ENCODE measurements at regions not wholly inside any gene's neighbourhood (a gene's known extent, or its start where the extent isn't known, plus 50 kb on each side); places are given as distances from the start of the nearest gene placed in this dataset.

- H3K4me3 Mint-ChIP-seq (ENCODE audit: unreplicated experiment): no peak overlapping the region
- no peaks in the 10 kb centered on the region for H3K9me3 Mint-ChIP-seq (ENCODE audit: unreplicated experiment)
- no peak for TF ChIP-seq CTCF (IDR thresholded peaks at IDR 0.05; ENCODE audit: unreplicated experiment)
- no peak for DNase-seq (ENCODE audit: low spot score)
- H3K36me3 Mint-ChIP-seq (ENCODE audit: low read depth, unreplicated experiment): no peaks in the 10 kb centered on the region
- H3K4me1 Mint-ChIP-seq (ENCODE audit: unreplicated experiment): no peaks in the 10 kb centered on the region
- H3K27ac Mint-ChIP-seq (ENCODE audit: unreplicated experiment): no peak overlapping the region
- H3K27me3 Mint-ChIP-seq (ENCODE audit: unreplicated experiment): peaks cover 8% of the 10 kb centered on the region
Observed at GRCh38 chr14:98935921-98936320, 336.1 kb downstream of the BCL11B start.

- H3K27me3 Mint-ChIP-seq (ENCODE audit: unreplicated experiment): peaks cover 8% of the 10 kb centered on the region
- no peaks in the 10 kb centered on the region for H3K9me3 Mint-ChIP-seq (ENCODE audit: unreplicated experiment)
- no peaks in the 10 kb centered on the region for H3K4me1 Mint-ChIP-seq (ENCODE audit: unreplicated experiment)
- no peaks in the 10 kb centered on the region for H3K36me3 Mint-ChIP-seq (ENCODE audit: low read depth, unreplicated experiment)
- no peak for DNase-seq (ENCODE audit: low spot score)
- no peak overlapping the region for H3K27ac Mint-ChIP-seq (ENCODE audit: unreplicated experiment)
- no peak for TF ChIP-seq CTCF (IDR thresholded peaks at IDR 0.05; ENCODE audit: unreplicated experiment)
- no peak overlapping the region for H3K4me3 Mint-ChIP-seq (ENCODE audit: unreplicated experiment)
Observed at GRCh38 chr14:98937021-98937420, 335.0 kb downstream of the BCL11B start.

GRCh38 chr14:98937712-98938505 lies 334.1 kb downstream of the BCL11B start:
- Mint-ChIP-seq H3K4me1 (ENCODE audit: unreplicated experiment) (no peaks in the 10 kb centered on the region), H3K9me3 (ENCODE audit: unreplicated experiment) (no peaks in the 10 kb centered on the region), H3K36me3 (ENCODE audit: low read depth, unreplicated experiment) (no peaks in the 10 kb centered on the region), H3K4me3 (ENCODE audit: unreplicated experiment) (no peak overlapping the region), H3K27ac (ENCODE audit: unreplicated experiment) (no peak overlapping the region), H3K27me3 (ENCODE audit: unreplicated experiment) (peaks cover 8% of the 10 kb centered on the region)
- TF ChIP-seq CTCF (IDR thresholded peaks at IDR 0.05; ENCODE audit: unreplicated experiment): no peak
- DNase-seq (ENCODE audit: low spot score): no peak

- Mint-ChIP-seq H3K27me3 (ENCODE audit: unreplicated experiment) (peaks cover 5% of the 10 kb centered on the region), H3K36me3 (ENCODE audit: low read depth, unreplicated experiment) (no peaks in the 10 kb centered on the region), H3K9me3 (ENCODE audit: unreplicated experiment) (no peaks in the 10 kb centered on the region), H3K27ac (ENCODE audit: unreplicated experiment) (no peak overlapping the region), H3K4me1 (ENCODE audit: unreplicated experiment) (peaks cover 7% of the 10 kb centered on the region), H3K4me3 (ENCODE audit: unreplicated experiment) (no peak overlapping the region)
- TF ChIP-seq CTCF (IDR thresholded peaks at IDR 0.05; ENCODE audit: unreplicated experiment): no peak
- DNase-seq (ENCODE audit: low spot score): no peak
Observed at GRCh38 chr14:98940693-98941437, 331.1 kb downstream of the BCL11B start.

- DNase-seq (ENCODE audit: low spot score): no peak
- H3K36me3 Mint-ChIP-seq (ENCODE audit: low read depth, unreplicated experiment): no peaks in the 10 kb centered on the region
- TF ChIP-seq CTCF (IDR thresholded peaks at IDR 0.05; ENCODE audit: unreplicated experiment): no peak
- peaks cover 13% of the 10 kb centered on the region for H3K4me1 Mint-ChIP-seq (ENCODE audit: unreplicated experiment)
- no peak overlapping the region for H3K4me3 Mint-ChIP-seq (ENCODE audit: unreplicated experiment)
- peaks cover 5% of the 10 kb centered on the region for H3K27me3 Mint-ChIP-seq (ENCODE audit: unreplicated experiment)
- no peaks in the 10 kb centered on the region for H3K9me3 Mint-ChIP-seq (ENCODE audit: unreplicated experiment)
- H3K27ac Mint-ChIP-seq (ENCODE audit: unreplicated experiment): no peak overlapping the region
Observed at GRCh38 chr14:98941481-98941880, 330.5 kb downstream of the BCL11B start.
